GM10266 (cell line): ENCODE measurements at regions not wholly inside any gene's neighbourhood (a gene's known extent, or its start where the extent isn't known, plus 50 kb on each side); places are given as distances from the start of the nearest gene placed in this dataset.

ENCODE experiments used
- DNase-seq: peaks from one replicate; pipeline ENCODE4 v3.0.0; 2012; ENCODE audit errors: extremely low spot score
- CTCF ChIP-seq: IDR thresholded peaks from 2 replicates; pipeline ENCODE4 v1.5.1; 2012; ENCODE audit warnings: mild to moderate bottlenecking, low read depth; ENCODE audit not compliant: control insufficient read depth, insufficient read depth; ENCODE audit errors: missing control alignments

- no peak for DNase-seq
- no peak for TF ChIP-seq CTCF
Measured at GRCh38 chr3:103899328-103899727, 1464.5 kb downstream of the ZPLD1 start.

- DNase-seq: no peak
- TF ChIP-seq CTCF: no peak
Measured at GRCh38 chr3:103904991-103905390, 1461.7 kb upstream of the ALCAM start.

- DNase-seq: no peak
Measured at GRCh38 chr3:103906304-103906703, 1460.4 kb upstream of the ALCAM start.

GRCh38 chr3:103906808-103907207 lies 1459.9 kb upstream of the ALCAM start:
- no peak for DNase-seq
- no peak for TF ChIP-seq CTCF

More at GRCh38 chr3:103906304-103906703, 1460.4 kb upstream of the ALCAM start:
- no peak for TF ChIP-seq CTCF

- DNase-seq: no peak
Measured at GRCh38 chr3:103907567-103907966, 1459.1 kb upstream of the ALCAM start.

GRCh38 chr3:103909395-103909794 lies 1457.3 kb upstream of the ALCAM start:
- no peak for DNase-seq
- no peak for TF ChIP-seq CTCF

More at GRCh38 chr3:103907567-103907966, 1459.1 kb upstream of the ALCAM start:
- no peak for TF ChIP-seq CTCF

- no peak for DNase-seq
- TF ChIP-seq CTCF: no peak
Measured at GRCh38 chr3:103918336-103918735, 1448.4 kb upstream of the ALCAM start.
